Mucosa of descending colon (tissue), 3 donors: ENCODE measurements at regions not wholly inside any gene's neighbourhood (a gene's known extent, or its start where the extent isn't known, plus 50 kb on each side); places are given as distances from the start of the nearest gene placed in this dataset.

ENCODE experiments used
- ATAC-seq: fragments of 200-7000 bp; cut with Tn5 transposase; one replicate; pipeline ENCODE4 v1.9.1; 2020; ENCODE audit warnings: mild to moderate bottlenecking, moderate library complexity
- DNase-seq, 3 donors: peaks; one replicate each; pipeline ENCODE4 v3.0.0-alpha.2; 2020
- H3K36me3 ChIP-seq: fragments of 200-600 bp; one replicate; pipeline ENCODE4 v1.8.0; 2021; ENCODE audit warnings: low read depth, mild to moderate bottlenecking
- H3K4me1 ChIP-seq: fragments of 200-600 bp; one replicate; pipeline ENCODE4 v1.8.0; 2021; ENCODE audit warnings: low read depth, mild to moderate bottlenecking
- H3K4me3 ChIP-seq: fragments of 200-600 bp; one replicate; pipeline ENCODE4 v1.8.0; 2021; ENCODE audit warnings: mild to moderate bottlenecking
- H3K9me3 ChIP-seq: fragments of 200-600 bp; one replicate; pipeline ENCODE4 v1.8.0; 2021; ENCODE audit warnings: mild to moderate bottlenecking
- CTCF ChIP-seq: fragments of 200-600 bp; IDR thresholded peaks from one replicate; pipeline ENCODE4 v1.8.0; 2022; ENCODE audit warnings: antibody characterized with exemption, mild to moderate bottlenecking
- intact Hi-C, 2 donors: fragments of 100-400 bp; cut with DNase I in 1 of 2; cut with micrococcal nuclease in 1 of 2; formaldehyde crosslinking; loops; one replicate each; pipeline versions ENCODE4 v1.11.0 to v1.11.1; 2022; cut with DNase I, micrococcal nuclease
- donor health status: DM: no; HTN: no; CAD: no; lungs with moderate emphysema.
- donor health status: DM: no; HTN: no; CAD: no.
- donor health status: DM: no; HTN: yes; CAD: no.

GRCh38 chr12:47551426-47551851 lies 154.4 kb downstream of the RPAP3 start:
- intact Hi-C loops, result no loop called here
- no peak for DNase-seq
- peak; percentile 9 for ATAC-seq
- H3K4me3 ChIP-seq, result no peak overlapping the region
- H3K9me3 ChIP-seq, result peaks cover 14% of the 10 kb centered on the region
- no peaks in the 10 kb centered on the region for H3K36me3 ChIP-seq
- no peaks in the 10 kb centered on the region for H3K4me1 ChIP-seq
- TF ChIP-seq CTCF, result no peak

GRCh38 chr12:47549258-47549657 lies 156.6 kb downstream of the RPAP3 start:
- peaks cover 14% of the 10 kb centered on the region for H3K9me3 ChIP-seq
- ATAC-seq (no peak), DNase-seq (no peak)
- H3K4me3 ChIP-seq, result no peak overlapping the region
- H3K4me1 ChIP-seq, result no peaks in the 10 kb centered on the region
- no peak for TF ChIP-seq CTCF
- no peaks in the 10 kb centered on the region for H3K36me3 ChIP-seq
- intact Hi-C loops, result no loop called here

GRCh38 chr12:47548401-47548800 lies 157.4 kb downstream of the RPAP3 start:
- Histone ChIP-seq H3K4me1 (no peaks in the 10 kb centered on the region), H3K9me3 (peaks cover 11% of the 10 kb centered on the region), H3K4me3 (no peak overlapping the region), H3K36me3 (no peaks in the 10 kb centered on the region)
- DNase-seq (no peak), ATAC-seq (no peak)
- intact Hi-C loops, result no loop called here
- TF ChIP-seq CTCF, result no peak

- no peak for TF ChIP-seq CTCF
- intact Hi-C loops, result no loop called here
- DNase-seq (no peak), ATAC-seq (no peak)
- Histone ChIP-seq H3K9me3 (peaks cover 2% of the 10 kb centered on the region), H3K4me1 (no peaks in the 10 kb centered on the region), H3K36me3 (no peaks in the 10 kb centered on the region), H3K4me3 (no peak overlapping the region)
Measured at GRCh38 chr12:47547077-47547476, 158.8 kb downstream of the RPAP3 start.

GRCh38 chr12:47545938-47546609 lies 159.8 kb downstream of the RPAP3 start:
- Histone ChIP-seq H3K4me3 (no peak overlapping the region), H3K9me3 (no peaks in the 10 kb centered on the region), H3K4me1 (no peaks in the 10 kb centered on the region), H3K36me3 (no peaks in the 10 kb centered on the region)
- no peak for ATAC-seq
- TF ChIP-seq CTCF, result no peak
- no peak for DNase-seq
- intact Hi-C loops, result no loop called here

GRCh38 chr12:47534695-47535094 lies 171.1 kb downstream of the RPAP3 start:
- Histone ChIP-seq H3K4me1 (no peaks in the 10 kb centered on the region), H3K9me3 (peaks cover 8% of the 10 kb centered on the region), H3K36me3 (no peaks in the 10 kb centered on the region), H3K4me3 (no peak overlapping the region)
- intact Hi-C loops, result no loop called here
- no peak for TF ChIP-seq CTCF
- no peak for DNase-seq
- no peak for ATAC-seq
